ENCODE measurements at regions not wholly inside any gene's neighbourhood (a gene's known extent, or its start where the extent isn't known, plus 50 kb on each side); places are given as distances from the start of the nearest gene placed in this dataset.

GRCh38 chr17:55652114-55652823 is 70.4 kb downstream of the TMEM100 start:
- TF ChIP-seq, protein P1, sequence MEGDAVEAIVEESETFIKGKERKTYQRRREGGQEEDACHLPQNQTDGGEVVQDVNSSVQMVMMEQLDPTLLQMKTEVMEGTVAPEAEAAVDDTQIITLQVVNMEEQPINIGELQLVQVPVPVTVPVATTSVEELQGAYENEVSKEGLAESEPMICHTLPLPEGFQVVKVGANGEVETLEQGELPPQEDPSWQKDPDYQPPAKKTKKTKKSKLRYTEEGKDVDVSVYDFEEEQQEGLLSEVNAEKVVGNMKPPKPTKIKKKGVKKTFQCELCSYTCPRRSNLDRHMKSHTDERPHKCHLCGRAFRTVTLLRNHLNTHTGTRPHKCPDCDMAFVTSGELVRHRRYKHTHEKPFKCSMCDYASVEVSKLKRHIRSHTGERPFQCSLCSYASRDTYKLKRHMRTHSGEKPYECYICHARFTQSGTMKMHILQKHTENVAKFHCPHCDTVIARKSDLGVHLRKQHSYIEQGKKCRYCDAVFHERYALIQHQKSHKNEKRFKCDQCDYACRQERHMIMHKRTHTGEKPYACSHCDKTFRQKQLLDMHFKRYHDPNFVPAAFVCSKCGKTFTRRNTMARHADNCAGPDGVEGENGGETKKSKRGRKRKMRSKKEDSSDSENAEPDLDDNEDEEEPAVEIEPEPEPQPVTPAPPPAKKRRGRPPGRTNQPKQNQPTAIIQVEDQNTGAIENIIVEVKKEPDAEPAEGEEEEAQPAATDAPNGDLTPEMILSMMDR (IDR thresholded peaks at IDR 0.05), result no peak
- no peak for TF ChIP-seq EP300 (IDR thresholded peaks at IDR 0.05)
